ENCODE measurements at regions not wholly inside any gene's neighbourhood (a gene's known extent, or its start where the extent isn't known, plus 50 kb on each side); places are given as distances from the start of the nearest gene placed in this dataset.

GRCh38 chr20:40770564-40771307, 81.7 kb upstream of the MAFB start:
- H3K4me3 ChIP-seq (ENCODE audit: low read depth, low read length) = no peak overlapping the region
- no peak overlapping the region for H3K27ac ChIP-seq
- H3K27me3 ChIP-seq (ENCODE audit: insufficient read depth, low read depth, severe bottlenecking) = peaks cover 54% of the 10 kb centered on the region
- DNase-seq = no peak
- H3K9me3 ChIP-seq (ENCODE audit: severe bottlenecking) = no peaks in the 10 kb centered on the region
- H3K36me3 ChIP-seq = no peaks in the 10 kb centered on the region
- no peak for TF ChIP-seq CTCF (IDR thresholded peaks at IDR 0.05; ENCODE audit: low read depth, low read length)

GRCh38 chr20:40771308-40771610, 82.2 kb upstream of the MAFB start:
- no peak overlapping the region for H3K27ac ChIP-seq
- TF ChIP-seq CTCF (IDR thresholded peaks at IDR 0.05; ENCODE audit: low read depth, low read length) = no peak
- peaks cover 50% of the 10 kb centered on the region for H3K27me3 ChIP-seq (ENCODE audit: insufficient read depth, low read depth, severe bottlenecking)
- no peak for DNase-seq
- H3K36me3 ChIP-seq = no peaks in the 10 kb centered on the region
- no peak overlapping the region for H3K4me3 ChIP-seq (ENCODE audit: low read depth, low read length)
- no peaks in the 10 kb centered on the region for H3K9me3 ChIP-seq (ENCODE audit: severe bottlenecking)

- no peak for DNase-seq
- no peak for TF ChIP-seq CTCF (IDR thresholded peaks at IDR 0.05; ENCODE audit: low read depth, low read length)
- Histone ChIP-seq H3K27me3 (ENCODE audit: insufficient read depth, low read depth, severe bottlenecking) (peaks cover 43% of the 10 kb centered on the region), H3K36me3 (no peaks in the 10 kb centered on the region), H3K4me3 (ENCODE audit: low read depth, low read length) (no peak overlapping the region), H3K27ac (no peak overlapping the region), H3K9me3 (ENCODE audit: severe bottlenecking) (no peaks in the 10 kb centered on the region)
These were observed 82.9 kb upstream of the MAFB start for GRCh38 chr20:40771848-40772511.

DNA sequence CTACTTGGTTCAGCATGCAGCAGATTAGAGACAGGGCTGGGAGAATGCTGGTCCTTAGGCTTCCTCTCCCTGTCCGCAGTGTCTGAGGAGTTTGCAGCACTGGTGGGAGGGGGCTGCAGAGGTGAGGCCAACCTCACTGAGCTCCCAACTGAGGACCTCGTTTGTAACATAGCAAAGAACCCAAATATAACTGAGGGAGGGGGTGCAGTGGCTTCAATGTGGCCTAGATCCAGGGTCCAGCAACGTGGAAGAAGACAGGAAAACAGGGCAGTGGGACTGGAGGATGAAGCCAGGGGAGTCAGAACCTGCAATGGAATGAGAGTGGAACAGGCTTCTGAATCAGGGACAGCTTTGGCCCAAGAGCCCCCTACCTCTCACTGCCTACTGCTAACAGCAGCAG, 84.3 kb upstream of the MAFB start:
- Histone ChIP-seq H3K27ac (no peak overlapping the region), H3K9me3 (ENCODE audit: severe bottlenecking) (no peaks in the 10 kb centered on the region)

GRCh38 chr20:40774252-40774651, 85.2 kb upstream of the MAFB start:
- H3K27ac ChIP-seq = no peak overlapping the region
- H3K9me3 ChIP-seq (ENCODE audit: severe bottlenecking) = no peaks in the 10 kb centered on the region
- no peak for TF ChIP-seq CTCF (IDR thresholded peaks at IDR 0.05; ENCODE audit: low read depth, low read length)
- H3K36me3 ChIP-seq = no peaks in the 10 kb centered on the region
- no peak overlapping the region for H3K4me3 ChIP-seq (ENCODE audit: low read depth, low read length)
- H3K27me3 ChIP-seq (ENCODE audit: insufficient read depth, low read depth, severe bottlenecking) = peaks cover 37% of the 10 kb centered on the region
- no peak for DNase-seq

More for the DNA sequence above, 84.3 kb upstream of the MAFB start:
- H3K36me3 ChIP-seq = no peaks in the 10 kb centered on the region
- no peak for TF ChIP-seq CTCF (IDR thresholded peaks at IDR 0.05; ENCODE audit: low read depth, low read length)
- no peak for DNase-seq
- H3K27me3 ChIP-seq (ENCODE audit: insufficient read depth, low read depth, severe bottlenecking) = peaks cover 44% of the 10 kb centered on the region
- H3K4me3 ChIP-seq (ENCODE audit: low read depth, low read length) = no peak overlapping the region

Data from WERI-Rb-1 (cell line).